HG02571 (cell line): ENCODE measurements at regions not wholly inside any gene's neighbourhood (a gene's known extent, or its start where the extent isn't known, plus 50 kb on each side); places are given as distances from the start of the nearest gene placed in this dataset.

ENCODE experiments used
- ATAC-seq: cut with Tn5 transposase; IDR thresholded peaks from one replicate; pipeline ENCODE4 v1.9.1; 2021; ENCODE audit warnings: mild to moderate bottlenecking, moderate library complexity; ENCODE audit not compliant: unreplicated experiment

GRCh38 chr3:27861046-27862036 lies 139.2 kb upstream of the EOMES start:
- ATAC-seq, result no peak

- no peak for ATAC-seq
Observed at GRCh38 chr3:27865731-27866130, 143.6 kb upstream of the EOMES start.

GRCh38 chr3:27869152-27869551 lies 147.0 kb upstream of the EOMES start:
- no peak for ATAC-seq

GRCh38 chr3:27877061-27878013 lies 155.2 kb upstream of the EOMES start:
- ATAC-seq, result no peak

GRCh38 chr3:27878014-27878383 lies 155.9 kb upstream of the EOMES start:
- ATAC-seq, result no peak

GRCh38 chr3:27880969-27881892 lies 159.1 kb upstream of the EOMES start:
- no peak for ATAC-seq

GRCh38 chr3:27883266-27883665 lies 161.1 kb upstream of the EOMES start:
- ATAC-seq, result no peak

GRCh38 chr3:27885641-27886040 lies 163.5 kb upstream of the EOMES start:
- no peak for ATAC-seq

GRCh38 chr3:27888562-27888961 lies 166.4 kb upstream of the EOMES start:
- no peak for ATAC-seq

GRCh38 chr3:27889745-27890144 lies 167.6 kb upstream of the EOMES start:
- ATAC-seq, result no peak

- ATAC-seq, result no peak
Observed at GRCh38 chr3:27900316-27900715, 178.2 kb upstream of the EOMES start.

GRCh38 chr3:27903446-27903845 lies 181.3 kb upstream of the EOMES start:
- ATAC-seq, result no peak

GRCh38 chr3:27905625-27906024 lies 183.5 kb upstream of the EOMES start:
- ATAC-seq, result no peak

GRCh38 chr3:27907148-27907547 lies 185.0 kb upstream of the EOMES start:
- no peak for ATAC-seq

GRCh38 chr3:27907929-27908328 lies 185.8 kb upstream of the EOMES start:
- no peak for ATAC-seq

GRCh38 chr3:27910456-27910855 lies 188.3 kb upstream of the EOMES start:
- no peak for ATAC-seq

GRCh38 chr3:27914199-27914598 lies 192.1 kb upstream of the EOMES start:
- ATAC-seq, result no peak

- ATAC-seq, result no peak
Observed at GRCh38 chr3:27923349-27924068, 201.4 kb upstream of the EOMES start.

GRCh38 chr3:27927882-27928281 lies 205.8 kb upstream of the EOMES start:
- ATAC-seq, result no peak

GRCh38 chr3:27930052-27930602 lies 208.0 kb upstream of the EOMES start:
- ATAC-seq, result no peak
